ENCODE measurements at regions not wholly inside any gene's neighbourhood (a gene's known extent, or its start where the extent isn't known, plus 50 kb on each side); places are given as distances from the start of the nearest gene placed in this dataset.

GRCh38 chr20:59414936-59415623, 114.7 kb downstream of the EDN3 start:
- TF ChIP-seq CTCF (IDR thresholded peaks at IDR 0.05), result no peak
- no peak for TF ChIP-seq POLR2A (IDR thresholded peaks at IDR 0.05)
